GM12878 (cell line): ENCODE measurements at regions not wholly inside any gene's neighbourhood (a gene's known extent, or its start where the extent isn't known, plus 50 kb on each side); places are given as distances from the start of the nearest gene placed in this dataset.

Experiments
- ATAC-seq: fragments of 200-7000 bp; cut with Tn5 transposase; 3 replicates; pipeline ENCODE4 v1.9.1; 2020; ENCODE audit warnings: mild to moderate bottlenecking, moderate library complexity
- BruUV-seq: library from RNA; stranded (reverse); fragments of 400-500 nt; replicated peaks from 2 replicates; lab custom pipeline; 2021; lab: Mats Ljungman, UMichigan
- CTCF ChIA-PET: fragments of 300-600 bp; sonication (Branson Sonifier 250); formaldehyde crosslinking; extraction: SDS; loops from one replicate; lab custom pipeline; 2021; ENCODE audit warnings: inconsistent platforms; lab: Yijun Ruan, JAX
- POLR2A ChIA-PET: fragments of 350-600 bp; formaldehyde crosslinking; extraction: SDS; loops from one replicate; lab custom pipeline; 2021; ENCODE audit warnings: inconsistent platforms; lab: Charles Lee
- RAD21 ChIA-PET: fragments of 300-600 bp; sonication (Branson Sonifier 250); formaldehyde crosslinking; loops from one replicate; lab custom pipeline; 2023; ENCODE audit warnings: antibody characterized with exemption; ENCODE audit not compliant: unreplicated experiment; lab: Charles Lee
- SMC1A ChIA-PET: fragments of 300-600 bp; sonication (Branson Sonifier 250); formaldehyde crosslinking; loops from one replicate; lab custom pipeline; 2023; ENCODE audit not compliant: unreplicated experiment, uncharacterized antibody; lab: Charles Lee
- DNase-seq: peaks from one replicate; pipeline ENCODE4 v3.0.0-alpha.2; 2011; ENCODE audit warnings: low read depth, low spot score
- FAIRE-seq: peaks from 3 replicates; lab custom pipeline; 2011; peaks lifted over from hg19 to GRCh38; lab: Jason Lieb, UNC
- H2AFZ ChIP-seq: 2 replicates; pipeline ENCODE4 v1.6.0; 2011; ENCODE audit warnings: low read depth, low read length, control low read depth; ENCODE audit not compliant: control insufficient read depth
- H3K27ac ChIP-seq: 2 replicates; pipeline ENCODE4 v1.5.1; 2011; ENCODE audit warnings: control low read depth; ENCODE audit not compliant: control insufficient read depth, insufficient read depth
- H3K27me3 ChIP-seq, 2 experiments: replicated peaks in 1 of 2; 2 replicates each; pipeline versions ENCODE4 v1.6.0 to v1.6.1; 2011; ENCODE audit warnings: low read length in 1 of 2; ENCODE audit not compliant: control insufficient read depth in 2 of 2, insufficient read depth in 2 of 2
- H3K36me3 ChIP-seq, 2 experiments: 2 replicates each; pipeline ENCODE4 v1.5.1; 2011; ENCODE audit warnings: low read length in 1 of 2; ENCODE audit not compliant: control insufficient read depth in 2 of 2, insufficient read depth in 2 of 2
- H3K4me1 ChIP-seq: 2 replicates; pipeline ENCODE4 v1.6.1; 2011; ENCODE audit warnings: mild to moderate bottlenecking, low read length, moderate library complexity, mixed read lengths; ENCODE audit not compliant: control insufficient read depth, insufficient read depth
- H3K4me2 ChIP-seq: 2 replicates; pipeline ENCODE4 v1.6.0; 2011; ENCODE audit warnings: control low read depth; ENCODE audit not compliant: control insufficient read depth, insufficient read depth
- H3K4me3 ChIP-seq: fragments of 200-600 bp; sonication (generic); 2 replicates; pipeline ENCODE4 v1.5.1; 2016
- H3K79me2 ChIP-seq: 2 replicates; pipeline ENCODE4 v1.6.0; 2011; ENCODE audit warnings: low read length; ENCODE audit not compliant: control insufficient read depth, insufficient read depth
- H3K9ac ChIP-seq: 2 replicates; pipeline ENCODE4 v1.8.0; 2011; ENCODE audit warnings: low read length, control low read depth, mixed read lengths; ENCODE audit not compliant: control insufficient read depth, insufficient read depth
- H3K9me3 ChIP-seq: replicated peaks from 3 replicates; pipeline ENCODE4 v1.5.1; 2011; ENCODE audit warnings: mild to moderate bottlenecking, low read length; ENCODE audit not compliant: control insufficient read depth, insufficient read depth
- H4K20me1 ChIP-seq: 2 replicates; pipeline ENCODE4 v1.6.0; 2011; ENCODE audit not compliant: control insufficient read depth, insufficient read depth
- ASH2L ChIP-seq: fragments of 300-600, 200-600 bp; sonication (generic); IDR thresholded peaks from 2 replicates; pipeline ENCODE4 v1.6.1; 2017; ENCODE audit warnings: low read depth, mild to moderate bottlenecking, borderline replicate concordance
- BCL3 ChIP-seq: IDR thresholded peaks from 2 replicates; pipeline ENCODE4 v1.6.1; 2011; ENCODE audit warnings: borderline replicate concordance, low read depth, mild to moderate bottlenecking, moderate library complexity, low read length; ENCODE audit not compliant: insufficient read depth, poor library complexity, severe bottlenecking
- CREB1 ChIP-seq: IDR thresholded peaks from 2 replicates; pipeline ENCODE4 v1.6.1; 2012; ENCODE audit warnings: low read depth, mild to moderate bottlenecking, inconsistent platforms
- CTCF ChIP-seq, 3 experiments: IDR thresholded peaks in 2 of 3; conservative IDR thresholded peaks in 1 of 3; 2 replicates each; pipeline ENCODE4 v1.5.1; 2011; ENCODE audit warnings: low read depth in 3 of 3, low read length in 3 of 3, mild to moderate bottlenecking in 3 of 3, control low read depth in 2 of 3, moderate library complexity in 2 of 3, inconsistent platforms in 1 of 3, mixed read lengths in 1 of 3; ENCODE audit not compliant: control insufficient read depth in 2 of 3, insufficient read depth in 1 of 3; ENCODE audit errors: extremely low read depth in 1 of 3
- EED ChIP-seq: sonication (generic); IDR thresholded peaks from 2 replicates; pipeline ENCODE4 v1.6.1; 2016; ENCODE audit warnings: antibody characterized with exemption, low read depth
- FOXM1 ChIP-seq: IDR thresholded peaks from 2 replicates; pipeline ENCODE4 v1.6.1; 2012; ENCODE audit warnings: low read depth, mild to moderate bottlenecking, inconsistent platforms, low read length, moderate library complexity
- NFXL1 ChIP-seq: fragments of 450-650 bp; IDR thresholded peaks from 2 replicates; pipeline ENCODE4 v1.6.1; 2017; ENCODE audit warnings: antibody characterized with exemption, mild to moderate bottlenecking, borderline replicate concordance
- PKNOX1 ChIP-seq: fragments of 450-650 bp; IDR thresholded peaks from 2 replicates; pipeline ENCODE4 v1.6.1; 2016; ENCODE audit warnings: mild to moderate bottlenecking
- POLR2AphosphoS2 ChIP-seq: IDR thresholded peaks from 2 replicates; pipeline ENCODE4 v1.6.1; 2011; ENCODE audit warnings: low read depth, mild to moderate bottlenecking, low read length, improper control_type of control experiment, moderate library complexity
- POU2F2 ChIP-seq: IDR thresholded peaks from 3 replicates; pipeline ENCODE4 v1.6.1; 2011; ENCODE audit warnings: low read depth, mild to moderate bottlenecking, low read length, borderline replicate concordance
- SKIL ChIP-seq: fragments of 450-650 bp; IDR thresholded peaks from 2 replicates; pipeline ENCODE4 v1.6.1; 2017; ENCODE audit warnings: mild to moderate bottlenecking, low read depth, inconsistent platforms; ENCODE audit not compliant: poor library complexity, severe bottlenecking
- SMC3 ChIP-seq: IDR thresholded peaks from 2 replicates; pipeline ENCODE4 v1.6.1; 2011; ENCODE audit warnings: low read length, improper control_type of control experiment, borderline replicate concordance
- STAT1 ChIP-seq: fragments of 450-650 bp; conservative IDR thresholded peaks from 2 replicates; pipeline ENCODE4 v1.6.1; 2014; ENCODE audit warnings: antibody characterized with exemption, mild to moderate bottlenecking
- SUZ12 ChIP-seq: fragments of 200-600 bp; sonication (generic); IDR thresholded peaks from one replicate; pipeline ENCODE4 v1.6.1; 2018; ENCODE audit warnings: antibody characterized with exemption, mild to moderate bottlenecking; ENCODE audit not compliant: unreplicated experiment
- YY1 ChIP-seq: IDR thresholded peaks from 2 replicates; pipeline ENCODE4 v1.6.1; 2011; ENCODE audit warnings: low read depth, mild to moderate bottlenecking, low read length
- ZNF217 ChIP-seq: fragments of 450-650 bp; IDR thresholded peaks from 2 replicates; pipeline ENCODE4 v1.6.1; 2017; ENCODE audit warnings: antibody characterized with exemption, mild to moderate bottlenecking
- ZNF24 ChIP-seq: fragments of 450-650 bp; IDR thresholded peaks from 2 replicates; pipeline ENCODE4 v1.6.1; 2017; ENCODE audit warnings: antibody characterized with exemption, mild to moderate bottlenecking
- WGBS: methylation state at CpG from one replicate; pipeline ENCODE4 v1.1.6; 2016; ENCODE audit warnings: low lambda C conversion rate; ENCODE audit not compliant: insufficient replicate concordance, insufficient coverage; ENCODE audit errors: missing lambda C conversion rate; 5-methylcytosine and 5-hydroxymethylcytosine counted together
- in situ Hi-C: fragments of 300-500 bp; cut with MboI; formaldehyde crosslinking; loops from 9 replicates; pipeline ENCODE4 v1.14.3; 2018; ENCODE audit warnings: mixed read lengths
- intact Hi-C: fragments of 100-400 bp; cut with micrococcal nuclease; formaldehyde crosslinking; loops from one replicate; pipeline ENCODE4 v1.14.2; 2022; ENCODE audit not compliant: unreplicated experiment

- Histone ChIP-seq H3K4me3 (no peak overlapping the region), H2AFZ (no peak overlapping the region), H3K27me3 (no peaks in the 10 kb centered on the region), H3K36me3 (no peaks in the 10 kb centered on the region), H3K4me2 (no peak overlapping the region), H3K9me3 (no peaks in the 10 kb centered on the region), H3K4me1 (peaks cover 8% of the 10 kb centered on the region; the same call in 1 of the 2 replicates), H3K27ac (no peak overlapping the region), H3K79me2 (no peaks in the 10 kb centered on the region), H3K9ac (no peak overlapping the region), H4K20me1 (no peaks in the 10 kb centered on the region)
- no peak for DNase-seq
- ATAC-seq = peak; percentile 60
- WGBS = 25% methylated on average over 20 of the region's 20 CpGs
- ChIA-PET SMC1A (interaction anchor here (1.2 to 3.7 kb wide), 4 partner anchors 16 to 243 kb away, joined by 3 to 21 read pairs (median 12); no protein-coding TSS in a partner anchor), RAD21 (interaction anchor here (1.5 to 4.3 kb wide), 4 partner anchors 12 to 23 kb away, joined by 5 to 23 read pairs (median 12); no protein-coding TSS in a partner anchor), POLR2A (no interaction called here), CTCF (interaction anchor here (0.6 to 20.2 kb wide), 6 partner anchors 14 to 301 kb away, joined by 3 to 349 read pairs (median 5); no protein-coding TSS in a partner anchor)
- no peak for FAIRE-seq
- in situ Hi-C loops (loop anchor here (5.0 kb wide), 2 partner anchors 173 to 298 kb away; no protein-coding TSS in a partner anchor), intact Hi-C loops (loop anchor here (1.0 to 5.0 kb wide), 3 partner anchors 23 to 295 kb away; no protein-coding TSS in a partner anchor)
- BruUV-seq = no TSS peak
- no peak for TF ChIP-seq EED
- TF ChIP-seq SMC3 = peak; percentile 70; the same call in 1 of the 2 replicates
- TF ChIP-seq CTCF (IDR thresholded peaks at IDR 0.05 in 2 of 3, conservative IDR thresholded peaks at IDR 0.05 in 1 of 3; ENCODE audit: control insufficient read depth in 2 of 3, extremely low read depth in 1 of 3, insufficient read depth in 1 of 3, low read depth in 3 of 3, low read length in 3 of 3) = peak; percentile 68 to 76 (median 75)
- TF ChIP-seq FOXM1 = no peak
- no peak for TF ChIP-seq PKNOX1
- no peak for TF ChIP-seq ZNF217
- TF ChIP-seq POLR2AphosphoS2 = no peak
- no peak for TF ChIP-seq POU2F2
- TF ChIP-seq BCL3 = no peak
- no peak for TF ChIP-seq ZNF24
- TF ChIP-seq ASH2L = no peak
- no peak for TF ChIP-seq SUZ12
- TF ChIP-seq NFXL1 = no peak
- 0 out of 2 replicates have a peak, but pooled peaks have one; percentile 50 for TF ChIP-seq YY1
- TF ChIP-seq STAT1 = 0 out of 2 replicates have a peak, but pooled peaks have one; percentile 22
- TF ChIP-seq SKIL = no peak
- TF ChIP-seq CREB1 = no peak
These were observed 55.7 kb upstream of the ETV3 start for GRCh38 chr1:157193702-157194391.
